Ascending aorta (tissue), 2 donors: ENCODE measurements at regions not wholly inside any gene's neighbourhood (a gene's known extent, or its start where the extent isn't known, plus 50 kb on each side); places are given as distances from the start of the nearest gene placed in this dataset.

Experiments
- DNase-seq, 2 donors: peaks; one replicate each; pipeline ENCODE4 v3.0.0-alpha.2; 2019; ENCODE audit warnings: low spot score in 2 of 2
- H3K27ac ChIP-seq, 2 donors: fragments of 200-600 bp; sonication (generic); one replicate each; pipeline ENCODE4 v1.5.1; 2016 to 2017; ENCODE audit warnings: mild to moderate bottlenecking in 1 of 2
- H3K27me3 ChIP-seq: fragments of 200-600 bp; sonication (generic); one replicate; pipeline ENCODE4 v1.5.1; 2017
- H3K36me3 ChIP-seq, 2 donors: fragments of 200-600 bp; sonication (generic); one replicate each; pipeline ENCODE4 v1.5.1; 2016
- H3K4me1 ChIP-seq, 2 donors: fragments of 200-600 bp; sonication (generic); one replicate each; pipeline ENCODE4 v1.5.1; 2016 to 2017; ENCODE audit warnings: mild to moderate bottlenecking in 1 of 2
- H3K4me3 ChIP-seq, 2 donors: fragments of 200-600 bp; sonication (generic); one replicate each; pipeline ENCODE4 v1.5.1; 2016 to 2017; ENCODE audit warnings: mild to moderate bottlenecking in 1 of 2
- H3K9me3 ChIP-seq, 2 donors: fragments of 200-600 bp; sonication (generic); one replicate each; pipeline ENCODE4 v1.5.1; 2016
- CTCF ChIP-seq, 3 experiments: fragments of 200-600 bp in 2 of 3; fragments of 450-650 bp in 1 of 3; sonication (generic) in 2 of 3; IDR thresholded peaks; one replicate each; pipeline ENCODE4 v1.5.1; 2016 to 2019; ENCODE audit warnings: antibody characterized with exemption in 3 of 3, mild to moderate bottlenecking in 1 of 3, moderate library complexity in 1 of 3
- intact Hi-C: fragments of 100-400 bp; cut with DNase I; formaldehyde crosslinking; loops from one replicate; pipeline ENCODE4 v1.15.1; 2023

- Histone ChIP-seq H3K4me1 (no peaks in the 10 kb centered on the region), H3K4me3 (no peak overlapping the region), H3K9me3 (no peaks in the 10 kb centered on the region), H3K36me3 (no peaks in the 10 kb centered on the region), H3K27me3 (no peaks in the 10 kb centered on the region), H3K27ac (no peak overlapping the region)
- no peak for TF ChIP-seq CTCF (IDR thresholded peaks at IDR 0.05)
- intact Hi-C loops, result no loop called here
- DNase-seq, result no peak
Observed at GRCh38 chr12:114911196-114911595, 227.2 kb upstream of the TBX3 start.

GRCh38 chr12:114904254-114905003, 220.5 kb upstream of the TBX3 start:
- intact Hi-C loops, result no loop called here
- DNase-seq, result no peak
- Histone ChIP-seq H3K27ac (no peak overlapping the region), H3K27me3 (no peaks in the 10 kb centered on the region), H3K4me3 (no peak overlapping the region), H3K36me3 (no peaks in the 10 kb centered on the region), H3K9me3 (no peaks in the 10 kb centered on the region), H3K4me1 (no peaks in the 10 kb centered on the region)
- TF ChIP-seq CTCF (IDR thresholded peaks at IDR 0.05), result no peak

GRCh38 chr12:114903083-114903691, 219.2 kb upstream of the TBX3 start:
- Histone ChIP-seq H3K36me3 (no peaks in the 10 kb centered on the region), H3K9me3 (no peaks in the 10 kb centered on the region), H3K4me3 (no peak overlapping the region), H3K27ac (no peak overlapping the region), H3K4me1 (no peaks in the 10 kb centered on the region), H3K27me3 (no peaks in the 10 kb centered on the region)
- intact Hi-C loops, result no loop called here
- no peak for DNase-seq
- no peak for TF ChIP-seq CTCF (IDR thresholded peaks at IDR 0.05)

GRCh38 chr12:114902665-114903064, 218.7 kb upstream of the TBX3 start:
- no peaks in the 10 kb centered on the region for H3K27me3 ChIP-seq
- intact Hi-C loops, result no loop called here
- no peaks in the 10 kb centered on the region for H3K4me1 ChIP-seq
- no peak for DNase-seq
- no peak overlapping the region for H3K4me3 ChIP-seq
- H3K27ac ChIP-seq, result no peak overlapping the region
- H3K36me3 ChIP-seq, result no peaks in the 10 kb centered on the region
- no peaks in the 10 kb centered on the region for H3K9me3 ChIP-seq
- TF ChIP-seq CTCF (IDR thresholded peaks at IDR 0.05), result no peak

GRCh38 chr12:114901316-114901715, 217.3 kb upstream of the TBX3 start:
- Histone ChIP-seq H3K36me3 (no peaks in the 10 kb centered on the region), H3K4me1 (no peaks in the 10 kb centered on the region), H3K9me3 (no peaks in the 10 kb centered on the region), H3K27ac (no peak overlapping the region), H3K4me3 (no peak overlapping the region), H3K27me3 (no peaks in the 10 kb centered on the region)
- intact Hi-C loops, result no loop called here
- TF ChIP-seq CTCF (IDR thresholded peaks at IDR 0.05), result no peak
- DNase-seq, result no peak
